Naive thymus-derived CD4-positive, alpha-beta T cell (primary cell): ENCODE measurements at regions not wholly inside any gene's neighbourhood (a gene's known extent, or its start where the extent isn't known, plus 50 kb on each side); places are given as distances from the start of the nearest gene placed in this dataset.

Experiments used
- ATAC-seq: fragments of 150-1000 bp; cut with Tn5 transposase; 2 replicates; pipeline ENCODE4 v1.10.0; 2021; ENCODE audit warnings: mild to moderate bottlenecking, moderate library complexity
- CTCF ChIA-PET: fragments of 350-600 bp; sonication (Branson Sonifier 250); formaldehyde crosslinking; loops from one replicate; lab custom pipeline; 2021; ENCODE audit warnings: antibody characterized with exemption; lab: Charles Lee
- POLR2A ChIA-PET: fragments of 350-600 bp; sonication (Branson Sonifier 250); formaldehyde crosslinking; loops from one replicate; lab custom pipeline; 2021; ENCODE audit warnings: antibody characterized with exemption, inconsistent platforms; lab: Charles Lee
- DNase-seq, 9 donors: peaks; one replicate each; pipeline versions ENCODE4 v3.0.0 to v3.0.0-alpha.2; 2020 to 2022; ENCODE audit warnings: mixed read lengths in 1 of 9
- H3K27ac ChIP-seq: one replicate; pipeline ENCODE4 v1.7.0; 2013; ENCODE audit warnings: mild to moderate bottlenecking, low read depth, low read length, moderate library complexity
- H3K27me3 ChIP-seq, 2 donors: one replicate each; pipeline ENCODE4 v1.7.0; 2013; ENCODE audit warnings: low read length in 2 of 2, mild to moderate bottlenecking in 2 of 2, moderate library complexity in 2 of 2; ENCODE audit not compliant: control insufficient read depth in 2 of 2, insufficient read depth in 2 of 2
- H3K36me3 ChIP-seq, 3 experiments: 1 replicate in 2 of 3; 2 replicates in 1 of 3; pipeline ENCODE4 v1.7.0; 2013; ENCODE audit warnings: low read length in 3 of 3, mild to moderate bottlenecking in 3 of 3, moderate library complexity in 1 of 3; ENCODE audit not compliant: insufficient read depth in 3 of 3, control insufficient read depth in 2 of 3
- H3K4me1 ChIP-seq, 2 donors: one replicate each; pipeline ENCODE4 v1.7.0; 2013; ENCODE audit warnings: low read length in 2 of 2, mild to moderate bottlenecking in 2 of 2, moderate library complexity in 1 of 2; ENCODE audit not compliant: control insufficient read depth in 2 of 2, insufficient read depth in 2 of 2
- H3K4me3 ChIP-seq: 2 replicates; pipeline ENCODE4 v1.7.0; 2013; ENCODE audit warnings: mild to moderate bottlenecking, low read length
- H3K9me3 ChIP-seq, 3 experiments: 1 replicate in 2 of 3; 2 replicates in 1 of 3; pipeline ENCODE4 v1.7.0; 2013; ENCODE audit warnings: low read length in 3 of 3; ENCODE audit not compliant: control insufficient read depth in 2 of 3
- H3K27ac Mint-ChIP-seq, 9 donors: one replicate each; pipeline ENCODE4 v1.8.0; 2020 to 2022; ENCODE audit warnings: mixed read lengths in 9 of 9, mild to moderate bottlenecking in 8 of 9, moderate library complexity in 5 of 9, inconsistent platforms in 2 of 9
- H3K27me3 Mint-ChIP-seq, 5 donors: one replicate each; pipeline ENCODE4 v1.8.0; 2021 to 2022; ENCODE audit warnings: mixed read lengths in 5 of 5, mild to moderate bottlenecking in 1 of 5
- H3K36me3 Mint-ChIP-seq, 5 donors: one replicate each; pipeline ENCODE4 v1.8.0; 2020 to 2022; ENCODE audit warnings: mixed read lengths in 5 of 5, mild to moderate bottlenecking in 3 of 5, inconsistent platforms in 1 of 5
- H3K4me1 Mint-ChIP-seq, 7 donors: one replicate each; pipeline ENCODE4 v1.8.0; 2020 to 2022; ENCODE audit warnings: mixed read lengths in 7 of 7, mild to moderate bottlenecking in 3 of 7, inconsistent platforms in 1 of 7
- H3K4me3 Mint-ChIP-seq, 10 donors: one replicate each; pipeline ENCODE4 v1.8.0; 2020 to 2022; ENCODE audit warnings: mild to moderate bottlenecking in 10 of 10, mixed read lengths in 10 of 10, moderate library complexity in 6 of 10, inconsistent platforms in 2 of 10
- H3K9me3 Mint-ChIP-seq, 11 donors: one replicate each; pipeline ENCODE4 v1.8.0; 2020 to 2022; ENCODE audit warnings: mixed read lengths in 11 of 11, mild to moderate bottlenecking in 4 of 11, inconsistent platforms in 1 of 11, moderate library complexity in 1 of 11
- intact Hi-C, 2 donors: fragments of 100-400 bp; cut with micrococcal nuclease; formaldehyde crosslinking; loops; one replicate each; pipeline ENCODE4 v1.15.1; 2023

- H3K36me3 ChIP-seq, result no peaks in the 10 kb centered on the region
- POLR2A ChIA-PET, result no interaction called here
- Mint-ChIP-seq H3K4me1 (peaks cover 1 to 15% (median 7%) of the 10 kb centered on the region in 7 donors), H3K27me3 (peaks cover 0 to 8% (median 0%) of the 10 kb centered on the region in 5 donors), H3K4me3 (no peak overlapping the region), H3K36me3 (peaks cover 0 to 4% (median 0%) of the 10 kb centered on the region in 5 donors), H3K9me3 (peaks cover 0 to 6% (median 0%) of the 10 kb centered on the region in 11 donors), H3K27ac (no peak overlapping the region)
- no peak for ATAC-seq
- CTCF ChIA-PET, result no interaction called here
- no peak for DNase-seq
- no peak overlapping the region for H3K27ac ChIP-seq
- intact Hi-C loops, result no loop called here
- H3K4me1 ChIP-seq, result peaks cover 0 to 6% of the 10 kb centered on the region in 2 donors
- no peaks in the 10 kb centered on the region for H3K9me3 ChIP-seq
- H3K4me3 ChIP-seq, result no peak overlapping the region
- H3K27me3 ChIP-seq, result no peaks in the 10 kb centered on the region
These were observed 1303.0 kb downstream of the GATA3 start for GRCh38 chr10:9357471-9357870.

DNA sequence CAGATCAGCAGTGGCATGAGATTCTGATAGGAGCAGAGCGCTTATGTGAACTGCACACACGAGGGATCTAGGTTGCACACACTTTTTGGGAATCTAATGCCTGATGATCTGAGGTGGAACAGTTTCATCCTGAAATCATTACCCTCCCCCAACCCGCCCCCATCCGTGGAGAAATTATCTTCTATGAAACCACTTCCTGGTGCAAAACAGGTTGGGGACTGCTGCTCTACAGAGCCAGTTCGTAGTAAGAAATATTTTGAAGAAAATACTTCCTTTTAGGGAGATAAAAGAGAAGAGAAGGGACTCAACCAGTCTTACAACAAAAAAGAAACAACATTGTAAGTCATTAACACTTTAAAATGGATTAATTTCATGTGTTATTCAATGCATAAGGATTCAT is 1308.2 kb downstream of the GATA3 start:
- DNase-seq, result peak in 6 of 9 donors; percentile 3 to 32 (median 15)

GRCh38 chr10:9379183-9379582 is 1324.7 kb downstream of the GATA3 start:
- intact Hi-C loops, result no loop called here
- no peaks in the 10 kb centered on the region for H3K27me3 ChIP-seq
- no peak overlapping the region for H3K27ac ChIP-seq
- H3K4me1 Mint-ChIP-seq, result no peaks in the 10 kb centered on the region
- peaks cover 0 to 10% (median 0%) of the 10 kb centered on the region in 5 donors for H3K36me3 Mint-ChIP-seq
- ChIA-PET POLR2A (no interaction called here), CTCF (no interaction called here)
- H3K9me3 Mint-ChIP-seq, result peaks cover 0 to 2% (median 0%) of the 10 kb centered on the region in 11 donors
- no peaks in the 10 kb centered on the region for H3K9me3 ChIP-seq
- no peak overlapping the region for H3K27ac Mint-ChIP-seq
- no peak for ATAC-seq
- no peak for DNase-seq
- no peak overlapping the region for H3K4me3 Mint-ChIP-seq
- H3K4me1 ChIP-seq, result no peaks in the 10 kb centered on the region
- H3K4me3 ChIP-seq, result no peak overlapping the region
- no peaks in the 10 kb centered on the region for H3K36me3 ChIP-seq
- peaks cover 0 to 20% (median 10%) of the 10 kb centered on the region in 5 donors for H3K27me3 Mint-ChIP-seq

More for the DNA sequence above, 1308.2 kb downstream of the GATA3 start:
- Mint-ChIP-seq H3K4me3 (peak overlapping the region in 8 of 10 donors; percentile 21 to 74 (median 66)), H3K9me3 (peaks cover 0 to 7% (median 0%) of the 10 kb centered on the region in 11 donors), H3K4me1 (peaks cover 6 to 40% (median 26%) of the 10 kb centered on the region in 7 donors), H3K27ac (peak overlapping the region in 8 of 9 donors; percentile 70 to 84 (median 78)), H3K27me3 (peaks cover 0 to 7% (median 0%) of the 10 kb centered on the region in 5 donors), H3K36me3 (no peaks in the 10 kb centered on the region)
- intact Hi-C loops, result no loop called here
- H3K9me3 ChIP-seq, result no peaks in the 10 kb centered on the region
- no peaks in the 10 kb centered on the region for H3K27me3 ChIP-seq
- peak; percentile 26 for ATAC-seq
- ChIA-PET POLR2A (no interaction called here), CTCF (no interaction called here)
- no peak overlapping the region for H3K27ac ChIP-seq
- peaks cover 0 to 17% of the 10 kb centered on the region in 2 donors for H3K4me1 ChIP-seq
- no peaks in the 10 kb centered on the region for H3K36me3 ChIP-seq
- no peak overlapping the region for H3K4me3 ChIP-seq

DNA sequence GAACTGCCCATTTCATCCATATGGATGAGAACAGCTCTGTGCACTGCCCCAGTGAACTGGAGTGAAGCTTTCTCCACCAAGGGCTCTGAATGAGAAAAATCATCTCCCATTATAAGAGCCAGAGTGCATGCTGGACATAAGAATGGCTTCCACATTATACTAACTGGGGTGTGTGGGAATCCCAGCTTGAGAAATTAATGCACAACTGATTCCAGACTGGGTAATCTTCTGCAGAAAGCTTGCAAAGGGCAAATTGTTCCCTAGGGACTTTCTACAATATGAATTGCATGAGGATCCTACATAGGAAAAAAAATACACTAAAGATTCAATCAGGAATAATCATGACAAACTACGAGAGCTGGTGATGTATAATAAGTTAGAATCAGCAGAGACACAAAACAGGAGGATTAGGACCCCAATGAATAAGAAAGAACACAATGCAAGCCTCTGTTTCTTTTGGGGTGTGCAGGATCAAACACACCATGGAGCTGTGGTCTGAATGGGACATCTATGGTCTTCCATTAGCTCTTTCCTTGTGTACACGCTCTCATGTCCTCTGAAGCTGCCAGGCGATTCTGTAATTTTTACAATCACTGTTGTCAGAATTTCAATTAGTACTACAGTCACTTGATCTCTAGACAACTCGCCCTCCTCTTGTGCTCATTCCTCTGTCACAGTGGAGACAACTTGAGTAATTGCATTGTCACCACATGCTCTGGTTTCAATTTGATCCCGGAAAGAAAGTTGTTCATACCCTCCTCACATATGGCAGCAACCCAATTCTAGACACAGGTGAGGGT is 1327.4 kb downstream of the GATA3 start:
- ChIA-PET POLR2A (no interaction called here), CTCF (interaction anchor here (0.6 kb wide), 1 partner anchor 22 kb away, joined by 3 read pairs; no protein-coding TSS in a partner anchor)
- no peaks in the 10 kb centered on the region for H3K9me3 ChIP-seq
- Mint-ChIP-seq H3K9me3 (peaks cover 0 to 2% (median 0%) of the 10 kb centered on the region in 11 donors), H3K36me3 (peaks cover 0 to 10% (median 0%) of the 10 kb centered on the region in 5 donors), H3K27ac (no peak overlapping the region), H3K4me3 (no peak overlapping the region), H3K4me1 (no peaks in the 10 kb centered on the region), H3K27me3 (peaks cover 0 to 20% (median 16%) of the 10 kb centered on the region in 5 donors)
- ATAC-seq (no peak), DNase-seq (no peak)
- intact Hi-C loops, result no loop called here
- no peaks in the 10 kb centered on the region for H3K27me3 ChIP-seq
- no peak overlapping the region for H3K27ac ChIP-seq
- no peaks in the 10 kb centered on the region for H3K4me1 ChIP-seq
- no peaks in the 10 kb centered on the region for H3K36me3 ChIP-seq
- no peak overlapping the region for H3K4me3 ChIP-seq

DNA sequence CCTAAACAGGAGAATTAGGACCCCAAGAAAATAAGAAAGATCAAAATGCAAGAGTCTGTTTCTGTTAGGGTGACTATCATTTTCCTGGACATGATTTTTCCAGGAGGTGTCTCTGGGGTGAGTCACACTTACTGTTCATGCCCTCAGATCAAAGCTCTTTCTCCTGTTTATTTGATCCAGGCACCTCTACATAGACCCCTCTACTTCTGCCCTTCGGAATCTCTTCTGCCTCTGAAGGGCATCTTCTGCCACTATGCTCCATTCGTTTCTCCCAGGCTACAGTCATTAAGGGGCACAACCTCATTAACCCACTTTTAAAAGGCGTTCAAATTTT is 1328.0 kb downstream of the GATA3 start:
- H3K9me3 Mint-ChIP-seq, result peaks cover 0 to 2% (median 0%) of the 10 kb centered on the region in 11 donors
- H3K27ac Mint-ChIP-seq, result no peak overlapping the region
- H3K4me1 ChIP-seq, result no peaks in the 10 kb centered on the region
- no peak for DNase-seq
- POLR2A ChIA-PET, result no interaction called here
- intact Hi-C loops, result no loop called here
- H3K27me3 ChIP-seq, result no peaks in the 10 kb centered on the region
- H3K27me3 Mint-ChIP-seq, result peaks cover 0 to 23% (median 16%) of the 10 kb centered on the region in 5 donors
- no peak overlapping the region for H3K4me3 ChIP-seq
- H3K27ac ChIP-seq, result no peak overlapping the region
- no peaks in the 10 kb centered on the region for H3K9me3 ChIP-seq
- no peak for ATAC-seq
- no peak overlapping the region for H3K4me3 Mint-ChIP-seq
- no peaks in the 10 kb centered on the region for H3K4me1 Mint-ChIP-seq
- H3K36me3 ChIP-seq, result no peaks in the 10 kb centered on the region
- H3K36me3 Mint-ChIP-seq, result peaks cover 0 to 10% (median 0%) of the 10 kb centered on the region in 5 donors
- CTCF ChIA-PET, result no interaction called here

DNA sequence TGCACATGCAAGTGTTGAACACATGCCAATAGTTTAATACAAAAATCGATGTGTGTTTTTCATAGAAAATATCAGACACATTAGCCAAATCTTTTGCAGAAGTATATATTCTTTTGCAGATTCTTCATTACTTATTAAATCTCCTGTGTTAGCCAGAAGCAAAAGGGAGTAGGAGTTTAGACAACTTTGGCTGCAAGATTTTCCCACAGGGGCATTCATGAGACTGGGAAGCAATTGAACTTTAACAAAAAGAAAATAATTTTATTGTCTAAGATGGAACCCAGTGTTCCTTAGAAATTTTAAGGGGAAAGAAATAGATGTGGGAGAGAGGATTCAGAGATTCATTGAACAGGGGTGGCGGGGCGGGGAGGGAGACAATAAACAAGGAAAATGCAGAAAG is 1336.0 kb downstream of the GATA3 start:
- Histone ChIP-seq H3K4me1 (no peaks in the 10 kb centered on the region), H3K4me3 (no peak overlapping the region), H3K36me3 (no peaks in the 10 kb centered on the region), H3K27me3 (no peaks in the 10 kb centered on the region), H3K9me3 (no peaks in the 10 kb centered on the region), H3K27ac (no peak overlapping the region)
- peaks cover 0 to 5% (median 0%) of the 10 kb centered on the region in 11 donors for H3K9me3 Mint-ChIP-seq
- ATAC-seq (no peak), DNase-seq (no peak)
- no peak overlapping the region for H3K27ac Mint-ChIP-seq
- no peaks in the 10 kb centered on the region for H3K4me1 Mint-ChIP-seq
- intact Hi-C loops, result no loop called here
- no peaks in the 10 kb centered on the region for H3K36me3 Mint-ChIP-seq
- H3K4me3 Mint-ChIP-seq, result no peak overlapping the region
- peaks cover 0 to 37% (median 6%) of the 10 kb centered on the region in 5 donors for H3K27me3 Mint-ChIP-seq
- ChIA-PET CTCF (no interaction called here), POLR2A (no interaction called here)
